Panc1 (cell line): ENCODE measurements at regions not wholly inside any gene's neighbourhood (a gene's known extent, or its start where the extent isn't known, plus 50 kb on each side); places are given as distances from the start of the nearest gene placed in this dataset.

ENCODE experiments used
- ATAC-seq: fragments of 200-7000 bp; cut with Tn5 transposase; 2 replicates; pipeline ENCODE4 v1.9.1; 2020; ENCODE audit warnings: mild to moderate bottlenecking, moderate library complexity
- BruUV-seq: library from RNA; stranded (reverse); fragments of 400-500 nt; replicated peaks from 2 replicates; lab custom pipeline; 2021; lab: Mats Ljungman, UMichigan
- CTCF ChIA-PET: fragments of 300-600 bp; sonication (Branson Sonifier 250); formaldehyde crosslinking; loops from one replicate; lab custom pipeline; 2022; ENCODE audit warnings: antibody characterized with exemption; lab: Charles Lee
- POLR2A ChIA-PET: fragments of 300-600 bp; sonication (Branson Sonifier 250); formaldehyde crosslinking; loops from one replicate; lab custom pipeline; 2022; ENCODE audit warnings: antibody characterized with exemption; lab: Charles Lee
- DNase-seq: peaks from one replicate; pipeline ENCODE4 v3.0.0-alpha.2; 2010; ENCODE audit warnings: low read depth, low spot score
- H3K27ac ChIP-seq: 2 replicates; pipeline ENCODE4 v1.5.1; 2011; ENCODE audit warnings: mild to moderate bottlenecking, low read length, inconsistent platforms
- H3K27me3 ChIP-seq: fragments of 200-500 bp; sonication (Bioruptor generic); 2 replicates; pipeline ENCODE4 v1.6.0; 2014; ENCODE audit warnings: low read length, inconsistent platforms; ENCODE audit not compliant: control insufficient read depth, insufficient read depth
- H3K36me3 ChIP-seq: fragments of 200-500 bp; sonication (Bioruptor generic); 2 replicates; pipeline ENCODE4 v1.5.1; 2014; ENCODE audit warnings: inconsistent platforms, mild to moderate bottlenecking, low read length, moderate library complexity; ENCODE audit not compliant: control insufficient read depth, insufficient read depth
- H3K4me1 ChIP-seq: 2 replicates; pipeline ENCODE4 v1.5.1; 2011; ENCODE audit warnings: inconsistent platforms, mild to moderate bottlenecking, low read length, moderate library complexity; ENCODE audit not compliant: control insufficient read depth, insufficient read depth
- H3K4me3 ChIP-seq, 2 experiments: 2 replicates each; pipeline ENCODE4 v1.5.1; 2011 to 2012; ENCODE audit warnings: low read depth in 2 of 2, low read length in 2 of 2, mild to moderate bottlenecking in 2 of 2, inconsistent platforms in 1 of 2, moderate library complexity in 1 of 2
- H3K9me3 ChIP-seq: fragments of 200-500 bp; sonication (Bioruptor generic); 2 replicates; pipeline ENCODE4 v1.5.1; 2014; ENCODE audit warnings: low read depth, mild to moderate bottlenecking, inconsistent platforms, low read length, moderate library complexity; ENCODE audit not compliant: control insufficient read depth, insufficient read depth
- CTCF ChIP-seq: fragments of 450-650 bp; IDR thresholded peaks from 2 replicates; pipeline ENCODE4 v1.5.1; 2017; ENCODE audit warnings: mild to moderate bottlenecking
- POLR2AphosphoS5 ChIP-seq: IDR thresholded peaks from 2 replicates; pipeline ENCODE4 v1.6.1; 2012; ENCODE audit warnings: mild to moderate bottlenecking, low read depth, low read length, moderate library complexity
- REST ChIP-seq, 2 experiments: IDR thresholded peaks; 2 replicates each; pipeline ENCODE4 v1.6.1; 2011 to 2012; ENCODE audit warnings: low read depth in 2 of 2, control low read depth in 1 of 2, low read length in 1 of 2, mild to moderate bottlenecking in 1 of 2, moderate library complexity in 1 of 2; ENCODE audit not compliant: insufficient read depth in 1 of 2
- SIN3A ChIP-seq: IDR thresholded peaks from 2 replicates; pipeline ENCODE4 v1.6.1; 2012; ENCODE audit warnings: low read depth, mild to moderate bottlenecking, low read length, moderate library complexity, borderline replicate concordance; ENCODE audit not compliant: insufficient read depth
- TCF7L2 ChIP-seq: IDR thresholded peaks from 2 replicates; pipeline ENCODE4 v1.6.1; 2011; ENCODE audit warnings: mild to moderate bottlenecking, low read depth, low read length, inconsistent platforms
- in situ Hi-C: cut with HindIII; loops from 2 replicates; pipeline ENCODE4 v1.10.0; 2016; ENCODE audit warnings: low sequenced_read_pairs, low pct_unique_long_range_greater_than_20kb
- intact Hi-C: fragments of 100-400 bp; cut with micrococcal nuclease; formaldehyde crosslinking; loops from one replicate; pipeline ENCODE4 v1.10.0; 2022; ENCODE audit not compliant: unreplicated experiment

GRCh38 chr12:111161898-111162297, 207.0 kb downstream of the PHETA1 start:
- Histone ChIP-seq H3K36me3 (no peaks in the 10 kb centered on the region), H3K4me1 (no peaks in the 10 kb centered on the region), H3K27me3 (0 out of 2 replicates have a peak, but pooled peaks cover 5% of the 10 kb centered on the region), H3K4me3 (no peak overlapping the region), H3K9me3 (no peaks in the 10 kb centered on the region), H3K27ac (no peak overlapping the region)
- TF ChIP-seq POLR2AphosphoS5 (no peak), CTCF (no peak), TCF7L2 (no peak), SIN3A (no peak), REST (IDR thresholded peaks at IDR 0.05; ENCODE audit: insufficient read depth in 1 of 2, low read depth in 2 of 2, low read length in 1 of 2) (no peak)
- CTCF ChIA-PET = no interaction called here
- BruUV-seq = no TSS peak
- POLR2A ChIA-PET = no interaction called here
- intact Hi-C loops (no loop called here), in situ Hi-C loops (no loop called here)
- DNase-seq (no peak), ATAC-seq (no peak)

DNA sequence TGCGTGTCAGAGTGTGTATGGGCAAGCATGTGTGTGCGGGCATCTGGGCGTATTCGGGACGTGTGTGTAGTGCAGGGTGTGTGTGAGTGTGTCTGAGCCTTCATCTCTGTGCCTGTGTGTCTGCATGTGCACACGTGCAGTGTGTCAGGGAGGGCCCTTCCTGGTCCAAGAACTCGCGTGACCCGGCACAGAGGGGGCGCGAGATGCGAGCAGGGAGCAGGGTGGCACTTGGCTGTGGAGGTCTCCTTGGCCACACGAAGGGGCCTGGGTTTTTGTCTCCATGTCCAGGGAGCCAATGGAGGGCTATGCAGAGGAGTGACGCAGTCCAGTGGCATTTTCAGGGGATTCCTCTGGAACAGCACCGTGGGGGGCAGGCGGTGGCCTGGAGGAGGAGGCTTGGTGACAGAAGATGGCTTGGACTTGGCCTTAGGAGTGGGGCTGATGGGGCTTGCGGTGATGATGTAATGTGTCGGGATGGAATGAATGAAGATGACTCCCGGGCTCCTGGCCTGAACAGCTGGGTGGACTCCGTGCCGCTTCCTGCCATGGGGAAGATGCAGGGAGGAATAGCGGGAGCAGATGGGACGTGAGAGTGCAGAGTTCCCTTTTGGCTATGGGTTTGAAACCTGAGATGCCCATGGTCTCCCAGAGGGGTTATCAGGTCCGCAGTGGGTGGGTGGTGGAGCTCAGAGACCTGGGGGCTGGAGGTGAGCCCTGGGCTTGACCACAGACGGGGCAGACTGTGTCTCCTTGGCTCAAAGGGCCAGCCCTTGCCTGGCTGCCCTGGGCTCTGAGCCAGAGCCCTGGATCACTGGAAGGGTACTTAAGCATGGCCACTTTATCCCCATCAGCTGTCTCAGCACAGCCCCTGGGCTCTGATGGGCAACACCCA, 208.3 kb downstream of the PHETA1 start:
- POLR2A ChIA-PET = no interaction called here
- no peak for TF ChIP-seq TCF7L2
- no peak for TF ChIP-seq REST (IDR thresholded peaks at IDR 0.05; ENCODE audit: insufficient read depth in 1 of 2, low read depth in 2 of 2, low read length in 1 of 2)
- no peak for TF ChIP-seq POLR2AphosphoS5
- Histone ChIP-seq H3K27me3 (0 out of 2 replicates have a peak, but pooled peaks cover 5% of the 10 kb centered on the region), H3K36me3 (no peaks in the 10 kb centered on the region), H3K4me3 (no peak overlapping the region), H3K9me3 (no peaks in the 10 kb centered on the region), H3K4me1 (no peaks in the 10 kb centered on the region), H3K27ac (no peak overlapping the region)
- no peak for ATAC-seq
- no peak for DNase-seq
- CTCF ChIA-PET = no interaction called here
- intact Hi-C loops (no loop called here), in situ Hi-C loops (no loop called here)
- BruUV-seq = no TSS peak
